ENCODE measurements at regions not wholly inside any gene's neighbourhood (a gene's known extent, or its start where the extent isn't known, plus 50 kb on each side); places are given as distances from the start of the nearest gene placed in this dataset.

GRCh38 chr7:68688416-68689086 lies 909.7 kb upstream of the AUTS2 start:
- TF ChIP-seq EP300 (IDR thresholded peaks at IDR 0.05) (no peak), CTCF (IDR thresholded peaks at IDR 0.05) (no peak), POLR2A (IDR thresholded peaks at IDR 0.05) (no peak)
